Epithelial cell of proximal tubule (primary cell): ENCODE measurements at regions not wholly inside any gene's neighbourhood (a gene's known extent, or its start where the extent isn't known, plus 50 kb on each side); places are given as distances from the start of the nearest gene placed in this dataset.
"Not testable (repeated sequence)": the region's sequence is repeated elsewhere in the genome, so short reads cannot be mapped to it uniquely, and the experiment has no call there.

Experiments
- DNase-seq: peaks from one replicate; pipeline ENCODE4 v3.0.0-alpha.2; 2011; ENCODE audit warnings: low read depth
- H3K4me3 ChIP-seq: 2 replicates; pipeline ENCODE4 v1.5.1; 2011; ENCODE audit warnings: low read depth, mild to moderate bottlenecking, low read length
- CTCF ChIP-seq: conservative IDR thresholded peaks from 2 replicates; pipeline ENCODE4 v1.5.1; 2012; ENCODE audit warnings: low read depth, mild to moderate bottlenecking, low read length

- TF ChIP-seq CTCF = no peak
- DNase-seq = no peak
- no peak overlapping the region for H3K4me3 ChIP-seq
These were observed 1515.2 kb downstream of the FAM181B start for GRCh38 chr11:81218440-81218839.

GRCh38 chr11:81211050-81211449 is 1522.6 kb downstream of the FAM181B start:
- TF ChIP-seq CTCF = no peak
- DNase-seq = no peak
- no peak overlapping the region for H3K4me3 ChIP-seq

- DNase-seq = no peak
- no peak for TF ChIP-seq CTCF
- no peak overlapping the region for H3K4me3 ChIP-seq
These were observed 1526.1 kb downstream of the FAM181B start for GRCh38 chr11:81207421-81208054.

- DNase-seq = no peak
- no peak for TF ChIP-seq CTCF
- no peak overlapping the region for H3K4me3 ChIP-seq
These were observed 1529.8 kb downstream of the FAM181B start for GRCh38 chr11:81203876-81204275.

GRCh38 chr11:81197396-81197795 is 1536.3 kb downstream of the FAM181B start:
- H3K4me3 ChIP-seq = no peak overlapping the region
- no peak for TF ChIP-seq CTCF
- DNase-seq = no peak

- no peak for DNase-seq
- TF ChIP-seq CTCF = no peak
- H3K4me3 ChIP-seq = no peak overlapping the region
These were observed 1541.1 kb downstream of the FAM181B start for GRCh38 chr11:81192516-81192915.

GRCh38 chr11:81190546-81190945 is 1543.1 kb downstream of the FAM181B start:
- no peak for TF ChIP-seq CTCF
- H3K4me3 ChIP-seq = no peak overlapping the region
- DNase-seq = no peak

GRCh38 chr11:81187033-81187432 is 1546.6 kb downstream of the FAM181B start:
- DNase-seq, H3K4me3 ChIP-seq: not testable (repeated sequence)
